UCSD-AML1 (cell line): ENCODE measurements at regions not wholly inside any gene's neighbourhood (a gene's known extent, or its start where the extent isn't known, plus 50 kb on each side); places are given as distances from the start of the nearest gene placed in this dataset.
"Not testable (repeated sequence)": the region's sequence is repeated elsewhere in the genome, so short reads cannot be mapped to it uniquely, and the experiment has no call there.

ENCODE experiments used
- DNase-seq: peaks from one replicate; lab custom pipeline; 2025; ENCODE audit not compliant: unreplicated experiment; lab: John Stamatoyannopoulos, UW

DNA sequence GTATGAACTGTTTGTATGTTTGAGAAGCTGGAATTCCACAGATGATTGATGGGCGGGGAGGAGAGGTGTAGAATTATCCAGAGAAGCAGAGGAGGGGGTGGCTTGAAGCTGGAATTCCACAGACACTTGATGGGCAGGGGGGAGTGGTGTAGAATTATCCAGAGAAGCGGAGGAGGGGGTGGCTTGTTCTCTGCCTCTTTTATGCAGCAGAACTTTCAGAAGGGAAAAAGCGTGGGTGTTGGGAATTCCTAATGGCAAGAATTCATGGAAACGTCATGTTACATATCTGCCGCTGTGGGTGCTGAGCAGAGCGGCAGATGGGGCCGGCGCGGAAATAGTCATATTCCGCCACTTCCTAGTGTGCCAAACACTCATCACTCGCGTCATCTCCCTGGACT lies 167.9 kb upstream of the KCNG1 start:
- DNase-seq = no peak

DNA sequence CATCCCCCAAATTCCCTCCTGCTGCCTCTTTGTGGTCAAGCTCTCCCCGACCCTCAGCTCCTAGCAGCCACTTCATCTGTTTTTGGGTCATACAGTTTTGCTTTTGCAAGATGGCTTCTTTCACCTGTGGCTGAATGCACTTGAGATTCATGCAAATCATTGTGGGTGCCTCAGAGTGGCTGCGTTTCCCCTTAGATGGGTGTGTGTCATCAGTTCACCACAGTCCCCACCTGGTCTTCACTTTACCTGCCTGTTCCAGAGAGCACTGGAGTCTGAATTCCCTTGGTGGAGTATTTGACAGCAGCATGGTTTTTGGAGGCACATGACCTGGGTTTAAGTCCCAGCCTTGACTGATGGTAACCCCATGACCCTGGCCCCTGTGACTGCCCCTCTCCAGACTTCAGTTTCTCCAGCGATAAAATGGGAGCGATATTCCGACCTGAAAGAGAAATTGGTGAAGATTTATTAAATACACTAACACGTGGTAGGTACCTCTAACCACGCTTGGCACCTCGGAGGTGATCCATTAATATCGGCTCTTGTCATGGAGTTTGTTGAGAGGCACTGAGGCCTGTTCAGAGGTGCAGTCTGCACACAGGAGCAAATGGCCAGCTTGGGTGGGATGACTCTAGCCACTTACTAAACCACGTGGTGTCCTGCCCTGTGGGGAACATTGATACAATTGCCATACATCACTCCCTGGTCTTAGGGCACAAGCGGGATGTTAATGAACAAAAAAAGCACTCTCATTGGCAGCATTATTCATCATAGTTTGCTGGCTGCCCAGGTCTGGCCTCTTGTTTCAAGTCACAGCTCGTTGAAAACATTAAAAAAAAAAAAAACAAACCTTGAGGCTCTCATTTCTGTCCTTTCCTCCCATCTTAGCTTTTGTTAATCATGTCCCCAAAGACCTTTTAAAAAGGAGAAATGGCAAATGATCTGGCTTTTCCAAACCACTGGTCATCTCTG lies 167.2 kb upstream of the KCNG1 start:
- no peak for DNase-seq

DNA sequence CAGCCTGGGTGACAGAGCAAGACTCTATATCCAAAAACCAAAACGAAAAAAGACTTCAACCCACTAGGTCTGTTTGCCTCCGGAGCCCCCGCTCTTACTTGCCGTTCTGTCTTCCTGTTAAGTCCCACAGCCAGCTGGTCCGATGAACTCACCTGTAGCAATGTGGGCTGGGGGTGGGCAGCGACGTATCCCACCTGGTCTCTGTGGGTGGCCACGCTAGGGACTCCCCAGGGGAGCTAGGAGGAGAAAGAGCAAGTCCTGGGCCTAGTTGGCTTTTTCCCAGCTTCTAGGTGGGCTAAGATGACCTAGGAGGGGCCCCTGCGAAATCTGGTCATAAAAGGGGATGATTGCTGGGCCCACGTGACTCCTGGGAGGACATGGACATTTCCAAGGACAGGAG lies 166.0 kb upstream of the KCNG1 start:
- no peak for DNase-seq

DNA sequence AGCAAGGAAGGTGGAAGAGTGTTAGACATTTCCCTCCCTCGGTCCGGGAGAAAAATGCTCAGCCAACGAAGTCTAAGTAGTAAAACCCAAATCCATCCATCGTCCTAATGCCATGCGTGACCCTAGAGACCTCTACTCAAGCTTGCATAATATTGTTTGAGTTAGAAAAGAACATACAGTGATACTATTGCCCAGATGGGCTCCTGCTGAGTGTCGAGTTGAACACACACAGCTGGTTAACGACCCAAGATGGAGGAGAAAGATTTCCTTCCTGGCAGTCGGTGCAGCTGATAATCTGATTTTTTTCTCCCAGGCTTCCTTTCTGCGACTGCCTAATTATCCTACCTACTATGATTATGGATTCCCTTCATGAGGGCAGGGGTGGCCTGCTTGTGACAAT lies 164.4 kb upstream of the KCNG1 start:
- DNase-seq = no peak

DNA sequence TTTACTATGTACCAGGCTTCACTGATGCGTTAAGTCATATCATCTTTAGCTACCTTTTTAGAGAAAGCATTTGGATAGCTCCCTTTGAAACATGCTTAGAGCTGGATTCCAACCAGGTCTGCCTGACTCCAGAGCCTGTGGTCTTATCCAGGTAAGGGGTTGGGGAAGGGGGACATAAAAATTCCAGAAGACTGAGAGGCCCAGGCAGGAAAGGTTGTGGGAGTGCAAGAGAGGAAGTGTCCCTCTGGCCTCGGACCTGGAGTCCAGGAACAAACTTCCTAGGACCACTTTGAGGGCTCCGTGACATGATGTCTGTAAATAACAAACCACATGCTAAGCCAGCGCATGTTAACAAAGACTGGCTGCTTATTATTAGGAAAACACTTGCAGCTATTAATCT lies 163.0 kb upstream of the KCNG1 start:
- no peak for DNase-seq

DNA sequence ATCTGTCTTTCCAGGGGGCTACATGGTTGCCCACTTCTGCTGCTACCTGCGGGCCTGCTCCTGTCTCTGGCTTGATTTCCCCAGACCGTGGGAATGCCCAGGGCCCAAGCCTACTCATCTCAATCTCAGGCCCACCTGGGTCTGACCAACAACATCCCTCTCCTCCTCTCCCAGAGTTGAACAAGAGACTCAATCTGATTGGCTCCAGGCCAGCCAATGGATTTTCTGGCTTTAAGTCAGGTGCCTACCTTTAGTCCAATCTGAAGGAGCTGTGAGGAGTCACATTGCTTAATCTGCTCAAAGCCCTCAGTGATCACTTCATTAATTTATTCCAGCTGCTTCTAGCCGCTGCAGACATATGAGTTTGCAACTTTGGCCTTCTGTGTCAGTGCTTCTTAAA lies 162.4 kb upstream of the KCNG1 start:
- no peak for DNase-seq

DNA sequence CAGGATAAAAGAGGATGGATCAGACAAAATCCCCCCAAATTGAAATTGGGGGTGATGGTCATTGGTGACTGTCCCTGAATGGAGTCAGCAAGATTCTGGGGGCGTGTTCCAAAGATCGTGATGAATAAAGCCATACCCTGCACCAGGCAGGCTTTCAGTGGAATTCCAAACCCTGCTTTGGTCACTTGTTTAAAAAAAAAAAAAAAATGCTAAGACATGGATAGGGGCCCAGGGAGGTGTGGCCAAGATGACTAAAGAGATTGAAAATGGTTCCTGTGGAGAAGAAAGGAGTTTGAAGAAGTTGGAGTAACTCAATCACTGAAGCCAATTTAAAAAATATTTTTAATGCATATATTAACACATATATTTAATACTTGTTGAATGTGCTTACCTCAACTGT lies 161.4 kb upstream of the KCNG1 start:
- no peak for DNase-seq

DNA sequence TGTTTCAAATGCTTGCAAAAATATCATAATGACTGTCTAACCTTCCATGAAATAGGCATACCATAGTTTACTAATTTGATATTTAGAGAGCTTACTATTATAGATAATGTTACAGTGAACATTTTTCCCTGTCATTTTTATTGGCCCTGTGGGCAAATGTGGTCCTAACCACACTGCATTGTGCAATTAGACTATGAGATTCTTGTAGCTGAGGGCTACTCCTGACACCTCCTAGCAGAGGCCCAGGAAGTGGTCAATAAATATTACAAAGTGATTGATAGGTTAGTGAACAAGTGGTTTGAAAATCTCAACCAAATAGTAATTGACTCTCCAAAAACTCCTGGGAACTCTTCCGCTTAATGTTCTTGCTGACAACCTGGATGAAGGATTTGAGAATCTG lies 160.5 kb upstream of the KCNG1 start:
- DNase-seq = no peak

DNA sequence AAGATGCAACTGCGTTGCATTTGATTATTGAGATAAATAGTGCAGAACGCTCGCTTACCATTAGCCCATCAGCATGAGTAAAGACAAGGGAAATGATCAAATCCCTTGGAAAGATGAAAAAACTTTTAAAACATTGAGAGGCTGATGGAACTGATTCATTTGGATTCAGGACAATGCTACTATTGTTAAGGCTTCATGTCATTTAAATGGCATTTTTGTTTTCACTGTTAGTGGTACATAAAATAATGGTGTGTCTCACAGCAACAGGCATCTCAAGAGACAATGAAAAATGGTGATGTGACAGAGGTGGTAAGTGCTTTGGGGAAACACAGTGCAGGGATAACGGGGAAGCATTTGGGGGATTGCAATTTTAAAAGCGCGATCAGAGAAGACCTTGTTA lies 159.7 kb upstream of the KCNG1 start:
- no peak for DNase-seq

DNA sequence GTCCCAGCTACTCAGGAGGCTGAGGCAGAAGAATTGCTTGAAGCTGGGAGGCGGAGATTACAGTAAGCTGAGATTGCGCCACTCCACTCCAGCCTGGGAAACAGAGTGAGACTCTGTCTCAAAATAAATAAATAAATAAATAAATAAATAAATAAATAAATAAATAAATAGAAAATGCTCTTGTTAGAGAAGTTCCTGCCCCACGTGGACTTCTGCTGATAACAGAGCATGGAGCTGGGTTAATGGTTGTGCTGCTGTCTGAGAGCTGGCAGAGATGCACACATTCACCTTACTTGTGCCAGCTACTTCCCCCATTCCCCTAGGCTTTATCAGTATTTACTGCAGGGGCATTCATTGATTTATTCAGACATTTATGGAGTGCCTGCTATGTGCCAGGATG lies 155.2 kb upstream of the KCNG1 start:
- no peak for DNase-seq

DNA sequence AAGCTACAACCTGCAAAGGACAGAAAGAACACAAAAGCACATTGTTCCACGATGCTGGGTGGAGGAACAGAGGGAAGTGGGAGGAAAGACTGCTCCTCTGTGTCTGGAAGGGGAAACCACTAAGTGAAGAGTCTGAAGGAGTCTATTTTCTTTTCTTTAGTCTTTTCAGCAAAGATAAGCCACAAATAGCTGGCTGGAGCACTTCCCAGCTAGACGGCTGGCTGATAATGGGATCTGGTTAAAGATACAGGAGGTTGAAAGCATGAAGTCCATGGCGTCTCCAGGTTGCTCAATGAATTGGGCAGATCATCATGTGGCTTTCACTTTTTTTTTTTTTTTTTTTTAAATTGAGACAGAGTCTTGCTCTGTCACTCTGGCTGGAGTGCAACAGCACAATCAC lies 154.0 kb upstream of the KCNG1 start:
- DNase-seq = no peak

DNA sequence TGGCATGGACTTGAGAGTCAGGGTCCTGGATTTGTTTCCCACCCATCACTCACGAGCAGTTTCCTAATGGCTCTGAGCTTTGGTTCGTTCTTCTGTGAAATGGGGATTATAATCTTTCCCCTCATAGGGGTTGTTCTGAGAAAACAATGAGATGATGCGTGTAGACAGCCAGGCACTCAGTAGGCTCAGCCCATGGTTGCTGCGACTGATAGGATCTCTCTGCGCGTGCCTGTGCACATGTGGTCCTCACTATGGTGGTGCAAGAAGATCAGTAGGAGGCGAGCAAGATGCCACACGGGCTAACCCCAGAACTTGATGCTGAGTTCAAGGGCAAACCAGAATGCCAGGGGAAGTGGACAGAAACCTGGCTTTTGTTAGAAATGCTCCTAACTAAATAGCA lies 153.5 kb upstream of the KCNG1 start:
- no peak for DNase-seq

DNA sequence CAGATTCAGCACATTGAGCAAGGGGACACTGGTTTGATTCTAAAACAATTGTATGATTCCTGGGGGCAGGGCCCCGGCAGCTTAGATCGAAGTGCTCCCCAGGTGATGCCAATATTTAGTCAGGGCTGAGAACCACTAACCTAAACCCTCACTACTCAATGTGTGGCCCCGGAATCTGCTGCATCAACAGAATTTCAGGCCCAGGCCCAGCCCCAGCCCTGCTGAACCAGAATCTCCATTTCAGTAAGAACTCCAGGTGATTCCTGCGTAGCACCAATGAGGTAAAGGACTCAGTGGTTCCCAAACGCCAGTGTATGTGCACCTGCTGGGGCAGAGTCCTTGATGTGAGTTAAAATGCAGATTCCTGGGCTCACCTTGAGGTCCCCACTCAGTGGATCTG lies 152.8 kb upstream of the KCNG1 start:
- no peak for DNase-seq

DNA sequence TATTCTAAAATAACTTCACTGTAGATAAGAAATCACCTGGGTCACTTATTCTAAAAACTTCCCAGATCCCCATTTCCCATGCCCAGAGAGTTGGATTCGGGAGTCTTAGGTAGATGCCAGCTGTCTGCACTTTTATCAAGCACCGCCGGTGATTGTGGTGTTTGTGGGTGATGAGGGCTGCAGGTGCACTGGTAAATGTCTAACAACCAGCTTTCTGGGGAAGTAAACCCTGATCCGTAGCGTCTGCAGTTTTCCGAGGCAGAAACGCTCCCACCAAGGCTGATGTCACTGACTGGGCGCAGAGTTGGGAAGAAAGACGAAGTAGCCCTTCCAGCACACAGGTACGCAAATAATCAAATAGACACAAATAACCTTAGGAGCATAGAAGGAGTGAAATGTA lies 152.2 kb upstream of the KCNG1 start:
- no peak for DNase-seq

DNA sequence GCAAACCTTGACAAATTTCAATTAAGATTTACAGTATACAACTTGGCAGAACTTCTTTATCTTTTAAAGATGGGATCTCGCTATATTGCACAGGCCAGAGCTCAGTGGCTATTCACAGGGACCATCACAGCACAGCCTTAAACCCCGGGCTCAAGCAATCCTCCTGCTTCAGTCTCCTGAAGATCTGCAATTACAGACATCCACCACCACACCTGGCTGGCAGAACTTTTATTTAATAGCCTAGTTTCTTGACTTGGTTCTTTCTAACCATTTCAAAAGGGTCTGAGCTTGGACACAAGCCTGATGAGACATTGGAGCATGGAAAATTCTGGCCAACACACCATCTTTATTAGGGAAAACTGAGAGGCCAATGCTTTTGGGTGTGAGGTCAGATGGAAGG lies 151.6 kb upstream of the KCNG1 start:
- no peak for DNase-seq

DNA sequence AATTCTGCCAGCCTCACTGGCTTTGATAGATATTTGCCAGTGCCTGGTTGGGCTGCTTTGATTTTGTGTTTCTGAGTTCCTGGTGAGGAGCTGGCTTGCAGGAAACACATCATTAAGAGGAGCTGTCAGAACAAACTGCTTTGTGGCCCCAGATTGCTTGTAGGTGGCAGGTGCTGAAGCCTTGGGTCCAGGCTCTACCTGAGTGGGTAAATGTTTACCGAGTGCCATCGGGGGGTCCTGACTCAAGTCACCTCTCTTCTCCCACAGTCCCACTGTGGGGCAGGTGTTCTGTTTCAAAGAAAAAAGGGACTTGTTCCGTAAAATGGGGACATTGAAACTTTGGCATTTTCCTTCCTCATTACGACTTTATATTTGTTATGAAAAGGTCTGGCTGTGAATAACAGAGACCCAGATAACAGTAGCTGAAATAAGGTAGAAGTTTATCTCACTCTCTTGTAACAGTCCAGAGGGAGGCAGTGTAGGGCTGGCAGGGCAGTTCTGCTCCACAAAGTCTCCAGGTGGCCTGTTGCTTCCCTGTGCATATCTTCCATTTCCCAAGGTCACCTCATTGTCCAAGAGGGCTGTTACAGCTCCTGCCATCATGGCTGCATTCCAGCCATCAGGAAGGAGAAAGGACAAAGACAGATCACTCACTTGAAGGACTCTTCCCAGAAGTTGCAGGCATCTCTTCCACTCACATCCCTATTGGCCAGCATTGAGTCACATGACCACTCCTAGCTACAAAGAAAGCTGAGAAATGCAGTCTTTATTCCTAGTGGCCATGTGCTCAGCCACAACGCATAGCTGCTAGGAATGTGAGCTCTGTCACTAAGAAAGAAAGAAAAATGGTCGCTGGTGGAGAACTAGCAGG lies 149.9 kb upstream of the KCNG1 start:
- DNase-seq = no peak

DNA sequence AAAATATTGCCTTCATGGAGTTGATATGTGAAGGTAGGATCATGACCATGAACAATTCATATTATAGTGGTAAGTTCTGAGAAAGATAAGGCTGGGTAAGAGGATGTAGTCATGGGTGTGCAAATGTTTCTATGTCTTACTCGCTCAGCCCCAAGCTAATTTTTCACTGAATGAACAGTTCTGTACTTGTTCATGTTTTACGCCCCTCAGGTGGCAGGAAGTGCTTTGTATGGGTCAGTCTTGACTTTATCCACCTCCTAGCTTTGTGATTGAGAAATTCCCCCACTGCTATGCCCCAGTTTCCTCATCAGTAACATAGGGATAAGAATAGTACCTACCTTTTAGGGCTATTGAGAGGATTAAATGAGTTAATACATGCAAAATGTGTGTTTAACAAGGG lies 148.2 kb upstream of the KCNG1 start:
- no peak for DNase-seq

DNA sequence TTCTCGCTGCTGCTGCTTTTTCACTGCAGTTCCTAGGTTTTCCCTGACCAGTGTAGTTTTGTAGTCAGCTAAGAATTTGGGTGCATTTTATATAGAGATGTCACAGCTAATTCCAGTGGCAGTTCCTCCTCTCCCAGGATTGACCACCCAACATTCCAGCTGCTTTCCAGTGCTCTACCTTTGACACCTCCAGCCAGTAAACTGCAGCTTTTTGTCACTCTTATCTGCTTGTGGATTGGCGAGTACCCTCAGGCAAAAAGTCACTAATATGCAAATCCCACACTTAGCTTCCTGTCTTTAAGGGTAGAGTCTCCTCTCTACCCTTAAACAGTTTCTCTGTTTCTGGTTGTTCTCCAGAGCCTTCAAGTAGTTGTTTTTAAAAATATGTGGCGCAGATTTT lies 146.9 kb upstream of the KCNG1 start:
- no peak for DNase-seq

DNA sequence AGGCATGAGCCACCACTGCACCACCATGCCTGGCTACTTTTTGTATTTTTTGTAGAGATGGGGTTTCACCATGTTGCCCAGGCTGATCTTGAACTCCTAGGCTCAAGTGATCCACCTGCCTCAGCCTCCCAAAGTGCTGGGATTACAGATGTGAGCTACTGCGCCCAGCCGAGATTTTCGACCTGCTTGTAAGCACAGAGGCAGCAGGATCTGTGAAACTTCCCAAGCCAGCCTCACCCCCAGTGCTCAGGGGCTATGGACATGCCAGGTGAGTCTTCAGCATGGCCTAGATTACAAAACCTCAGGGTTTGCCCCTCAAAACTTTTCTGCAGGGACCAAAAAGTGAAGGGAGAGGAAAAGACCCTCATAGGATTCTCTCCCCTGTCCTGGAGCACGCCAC lies 145.0 kb upstream of the KCNG1 start:
- not testable (repeated sequence) for DNase-seq

DNA sequence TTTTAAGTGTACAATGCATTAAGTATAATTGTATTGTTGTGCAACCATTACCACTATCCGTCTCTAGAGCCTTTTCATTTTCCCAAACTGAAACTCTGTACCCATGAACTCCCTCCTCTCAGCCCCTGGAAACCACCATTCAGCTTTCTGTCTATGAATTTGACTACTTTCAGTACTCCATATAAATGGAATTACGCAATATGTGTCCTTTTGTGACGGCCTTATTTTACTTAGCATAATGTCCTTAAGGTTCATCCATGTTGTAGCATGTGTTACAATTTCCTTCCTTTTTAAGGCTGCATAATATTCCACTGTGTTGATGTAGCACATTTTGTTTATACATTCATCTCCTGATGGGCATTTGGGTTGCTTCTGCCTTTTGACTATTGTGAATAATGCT lies 143.6 kb upstream of the KCNG1 start:
- no peak for DNase-seq

DNA sequence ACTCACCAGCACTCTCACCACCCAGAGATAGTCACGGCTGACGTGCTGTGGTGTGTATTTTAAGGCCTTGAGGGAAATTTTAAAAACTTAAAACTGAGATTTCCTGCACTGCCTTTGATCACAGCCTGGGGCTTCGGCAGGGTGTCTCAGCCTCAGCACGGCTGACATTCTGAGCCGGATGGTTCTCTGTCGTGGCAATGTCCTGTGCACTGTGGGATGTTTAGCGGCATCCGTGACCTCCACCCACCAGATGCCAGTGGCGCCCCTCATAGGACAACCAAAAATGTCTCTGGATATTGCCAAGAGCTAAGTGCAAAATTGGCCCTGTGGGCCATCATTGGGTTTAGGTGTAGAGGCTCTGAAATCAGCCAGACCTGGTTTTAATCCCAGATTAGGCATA lies 142.2 kb upstream of the KCNG1 start:
- no peak for DNase-seq

DNA sequence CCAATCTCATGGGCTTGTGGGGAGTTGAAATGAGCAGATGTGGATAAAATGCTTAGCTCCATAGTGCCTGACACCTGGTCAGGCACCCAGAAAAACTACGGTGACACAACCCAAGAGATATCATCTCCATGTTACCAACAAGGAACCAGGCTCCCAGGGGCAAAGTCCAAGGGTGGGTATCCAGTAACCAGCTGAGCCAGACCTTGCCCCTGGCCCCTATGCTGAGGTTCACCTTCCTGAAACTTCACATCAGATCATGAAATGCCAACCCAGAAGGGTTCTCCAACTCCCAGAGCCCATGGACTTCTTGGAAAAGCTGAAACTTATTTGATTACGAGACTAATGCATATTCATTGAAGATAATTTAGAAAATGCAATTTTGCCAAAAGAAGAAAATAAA lies 141.8 kb upstream of the KCNG1 start:
- no peak for DNase-seq
